Renal pelvis (tissue), 1 donor: ENCODE measurements at regions not wholly inside any gene's neighbourhood (a gene's known extent, or its start where the extent isn't known, plus 50 kb on each side); places are given as distances from the start of the nearest gene placed in this dataset.
"Not testable (repeated sequence)": the region's sequence is repeated elsewhere in the genome, so short reads cannot be mapped to it uniquely, and the experiment has no call there.

Source experiments
- DNase-seq: peaks from one replicate; pipeline ENCODE4 v3.0.0-alpha.2; 2013

DNA sequence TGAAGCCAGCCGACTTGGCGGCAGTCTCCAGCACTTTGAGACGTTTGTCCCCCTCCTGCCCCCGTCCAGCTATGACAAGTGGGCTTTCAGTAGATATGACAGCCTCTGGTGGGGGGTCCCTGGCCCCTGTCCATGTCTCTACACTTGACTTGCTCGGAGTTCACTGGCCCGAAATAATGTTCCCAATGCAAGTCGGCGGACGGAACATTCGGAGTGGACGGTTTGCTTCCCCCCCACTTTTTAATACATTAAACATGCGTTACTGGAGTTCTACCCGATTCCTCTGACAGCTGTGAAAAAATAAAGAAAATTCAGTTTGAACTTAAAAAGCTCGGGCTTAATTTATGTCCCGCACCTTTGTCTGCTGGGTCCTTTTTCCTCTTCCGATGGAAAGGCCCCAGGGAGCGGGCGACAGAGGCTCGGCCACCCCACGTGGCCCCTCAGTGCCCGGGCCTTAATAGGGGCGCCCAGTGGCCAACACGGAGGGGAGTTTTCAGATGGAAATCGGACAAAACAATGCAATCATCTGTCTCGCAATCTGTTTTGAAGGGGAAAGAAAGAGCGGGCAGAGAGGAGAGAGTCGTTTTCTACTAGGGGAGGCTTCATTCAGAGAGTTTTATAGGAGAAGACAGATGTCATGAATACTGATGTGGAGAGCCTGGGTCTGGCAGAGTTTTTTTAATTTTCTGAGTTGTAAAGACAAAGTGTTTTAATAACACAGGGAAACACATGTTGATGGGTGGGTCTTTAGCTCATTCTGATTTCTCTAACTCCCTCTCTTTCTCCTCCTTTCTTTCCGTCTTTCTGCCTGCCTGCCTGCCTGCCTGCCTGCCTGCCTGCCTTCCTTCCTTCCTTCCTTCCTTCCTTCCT, 50.2 kb downstream of the SMIM38 start:
- DNase-seq: no peak

- not testable (repeated sequence) for DNase-seq
These were observed 50.9 kb downstream of the SMIM38 start for GRCh38 chr11:69206613-69206965.

- DNase-seq: no peak
These were observed 51.6 kb downstream of the SMIM38 start for GRCh38 chr11:69207165-69207889.

DNA sequence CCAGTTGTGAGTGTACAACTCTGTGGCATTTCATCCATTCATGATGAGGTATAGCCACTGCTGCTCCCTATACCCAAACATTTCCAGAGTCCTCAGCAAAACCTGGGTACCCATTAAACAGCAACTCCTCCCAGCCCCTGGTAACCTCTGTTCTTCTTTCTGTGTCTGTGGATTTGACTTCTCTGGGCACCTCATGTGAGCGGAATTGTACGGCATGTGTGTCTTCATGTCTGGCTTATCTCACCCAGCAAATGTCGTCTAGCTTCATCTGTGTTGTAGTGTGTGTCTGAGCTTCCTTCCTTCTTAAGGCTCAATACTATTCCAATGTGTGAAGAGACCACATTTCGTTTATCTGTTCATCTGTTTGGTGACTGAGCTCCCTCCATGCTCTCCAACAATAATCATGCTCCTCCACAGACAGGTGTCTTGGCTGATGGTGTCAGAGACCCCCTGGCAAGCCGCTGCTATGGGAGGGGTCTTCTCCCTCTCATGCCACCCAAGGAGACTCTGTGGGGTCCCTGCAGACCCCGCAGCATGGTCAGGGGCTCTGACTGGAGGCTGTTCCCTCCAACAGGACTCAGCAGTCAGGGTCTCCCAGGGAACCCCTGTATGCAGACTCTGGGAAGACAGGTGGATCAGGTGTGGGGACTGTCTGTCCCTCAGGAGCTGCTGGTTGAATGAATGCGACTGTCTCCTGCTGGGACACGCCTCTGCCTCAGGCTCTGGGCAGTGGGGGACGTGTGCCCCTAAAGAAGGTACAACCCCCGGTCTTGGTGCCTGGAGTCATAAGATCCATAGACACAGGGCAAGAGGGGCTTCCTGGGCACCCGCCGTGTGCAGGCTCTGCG, 52.7 kb downstream of the SMIM38 start:
- no peak for DNase-seq

- no peak for DNase-seq
These were observed 53.3 kb downstream of the SMIM38 start for GRCh38 chr11:69209038-69209350.

- no peak for DNase-seq
These were observed 53.9 kb downstream of the SMIM38 start for GRCh38 chr11:69209421-69210309.

DNA sequence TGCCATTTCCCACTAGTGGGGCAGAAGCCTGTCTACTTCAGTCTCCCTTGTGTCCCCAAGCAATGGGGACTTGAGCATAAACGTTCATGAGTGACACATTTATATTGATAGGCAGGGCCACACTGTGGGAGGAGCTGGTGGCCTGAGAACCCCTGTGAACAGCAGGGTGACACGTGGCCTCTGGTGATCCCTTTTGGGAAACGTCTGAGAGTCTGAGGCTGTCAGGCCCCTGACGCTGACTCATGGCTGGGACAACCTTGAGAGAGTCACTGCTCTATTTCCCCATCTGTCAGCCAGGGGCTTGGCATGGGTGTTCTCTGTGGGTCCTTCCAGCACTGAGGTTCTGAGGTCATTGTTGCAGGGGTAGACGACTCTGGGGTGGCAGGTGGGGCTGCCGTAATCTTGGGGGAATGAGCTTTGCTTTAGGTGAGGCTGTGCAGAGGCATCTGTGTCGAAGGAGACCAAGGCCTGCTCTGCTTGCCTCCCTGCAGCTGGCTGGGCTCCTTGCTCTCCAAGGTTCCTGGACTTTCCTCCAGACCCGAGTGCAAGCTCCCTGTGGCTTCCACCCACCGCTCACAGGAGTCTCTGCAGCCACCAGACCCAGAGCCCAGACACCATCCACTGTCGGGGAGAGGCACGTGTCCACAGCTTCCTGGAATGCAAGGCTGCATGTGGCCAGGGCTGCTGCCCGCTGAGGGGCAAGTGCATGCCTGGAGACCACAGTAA, 54.7 kb downstream of the SMIM38 start:
- DNase-seq: no peak

- DNase-seq: no peak
These were observed 55.8 kb downstream of the SMIM38 start for GRCh38 chr11:69211540-69211919.

- no peak for DNase-seq
These were observed 56.4 kb downstream of the SMIM38 start for GRCh38 chr11:69211920-69212797.

DNA sequence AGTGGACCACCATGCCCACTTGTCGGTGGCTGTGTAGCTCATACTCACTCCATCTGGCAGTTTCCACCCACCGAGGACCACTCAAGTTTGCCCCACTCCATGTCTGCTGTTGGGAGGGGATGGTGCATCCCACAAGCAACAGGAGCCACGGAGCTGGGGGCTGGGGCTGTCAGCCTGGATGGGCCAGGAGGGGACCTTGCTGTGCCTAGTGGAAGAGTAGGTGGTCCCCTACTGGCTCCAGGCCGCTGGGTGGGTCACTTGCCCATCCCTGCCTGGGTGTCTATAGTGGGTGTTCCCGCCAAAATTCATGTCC, 57.0 kb downstream of the SMIM38 start:
- DNase-seq: no peak

GRCh38 chr11:69213316-69213715, 57.6 kb downstream of the SMIM38 start:
- no peak for DNase-seq

GRCh38 chr11:69213964-69214363, 58.2 kb downstream of the SMIM38 start:
- no peak for DNase-seq

- DNase-seq: no peak
These were observed 59.5 kb downstream of the SMIM38 start for GRCh38 chr11:69215216-69215615.

GRCh38 chr11:69215784-69216415, 60.2 kb downstream of the SMIM38 start:
- DNase-seq: no peak

- no peak for DNase-seq
These were observed 60.9 kb downstream of the SMIM38 start for GRCh38 chr11:69216647-69217051.

DNA sequence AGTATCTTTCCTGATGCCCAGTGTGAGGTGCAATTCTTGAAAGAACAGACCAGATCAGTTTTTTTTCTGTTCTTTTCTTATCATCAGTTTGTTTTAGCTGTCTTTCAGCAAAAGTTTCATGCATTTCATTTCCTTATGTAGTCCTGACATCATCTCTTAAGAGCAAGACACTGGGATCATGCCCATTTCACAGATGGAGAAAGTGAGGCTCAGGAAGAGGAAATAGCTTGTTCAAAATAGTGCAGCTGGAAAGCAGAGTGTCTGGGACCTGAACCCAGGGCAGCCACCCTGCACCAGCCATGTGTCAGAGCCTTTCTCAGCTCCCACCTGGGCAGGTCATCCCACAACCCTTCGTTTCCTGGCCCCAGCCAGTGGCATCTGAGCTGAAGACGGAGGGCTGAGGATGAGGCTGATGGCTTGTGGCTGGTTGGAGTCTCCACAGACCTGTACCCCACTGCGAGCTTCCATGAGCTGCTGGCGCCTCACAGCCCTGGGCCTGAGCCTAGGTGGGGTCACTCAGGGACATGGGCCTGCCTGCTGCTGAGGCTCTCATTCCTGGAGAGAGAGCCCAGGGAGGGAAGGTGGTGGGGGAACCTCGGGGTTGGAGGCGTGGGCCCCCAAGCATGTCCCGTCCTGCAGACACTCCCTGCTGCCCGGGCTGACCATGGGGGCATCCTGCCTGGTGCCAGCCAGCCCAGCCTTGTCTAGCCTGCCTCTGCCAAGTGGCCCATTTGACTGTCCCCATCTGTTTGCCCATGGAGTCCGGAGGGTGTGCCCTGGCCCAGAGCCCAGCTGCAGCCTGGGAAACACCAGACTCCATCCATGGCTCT, 61.8 kb downstream of the SMIM38 start:
- no peak for DNase-seq

GRCh38 chr11:69218271-69218682, 62.5 kb downstream of the SMIM38 start:
- DNase-seq: no peak

- DNase-seq: no peak
These were observed 63.4 kb downstream of the SMIM38 start for GRCh38 chr11:69218946-69219720.
